C4-2B (cell line): ENCODE measurements at regions not wholly inside any gene's neighbourhood (a gene's known extent, or its start where the extent isn't known, plus 50 kb on each side); places are given as distances from the start of the nearest gene placed in this dataset.

Source experiments
- CTCF ChIP-seq: fragments of 450-650 bp; conservative IDR thresholded peaks from 2 replicates; pipeline ENCODE4 v1.5.1; 2017; ENCODE audit warnings: mild to moderate bottlenecking
- ZFX ChIP-seq: fragments of 450-650 bp; IDR thresholded peaks from 2 replicates; pipeline ENCODE4 v1.6.1; 2017

- no peak for TF ChIP-seq CTCF
- TF ChIP-seq ZFX, result no peak
Measured at GRCh38 chr6:151674578-151674977, 132.9 kb upstream of the ESR1 start.
